GM19238 (cell line): ENCODE measurements at regions not wholly inside any gene's neighbourhood (a gene's known extent, or its start where the extent isn't known, plus 50 kb on each side); places are given as distances from the start of the nearest gene placed in this dataset.
"Not testable (repeated sequence)": the region's sequence is repeated elsewhere in the genome, so short reads cannot be mapped to it uniquely, and the experiment has no call there.

Experiments used
- DNase-seq: peaks from one replicate; pipeline ENCODE4 v3.0.0; 2011; ENCODE audit warnings: low spot score; ENCODE audit not compliant: insufficient read length

GRCh38 chr1:80155371-80155770 lies 1148.8 kb upstream of the ADGRL4 start:
- DNase-seq: no peak

DNA sequence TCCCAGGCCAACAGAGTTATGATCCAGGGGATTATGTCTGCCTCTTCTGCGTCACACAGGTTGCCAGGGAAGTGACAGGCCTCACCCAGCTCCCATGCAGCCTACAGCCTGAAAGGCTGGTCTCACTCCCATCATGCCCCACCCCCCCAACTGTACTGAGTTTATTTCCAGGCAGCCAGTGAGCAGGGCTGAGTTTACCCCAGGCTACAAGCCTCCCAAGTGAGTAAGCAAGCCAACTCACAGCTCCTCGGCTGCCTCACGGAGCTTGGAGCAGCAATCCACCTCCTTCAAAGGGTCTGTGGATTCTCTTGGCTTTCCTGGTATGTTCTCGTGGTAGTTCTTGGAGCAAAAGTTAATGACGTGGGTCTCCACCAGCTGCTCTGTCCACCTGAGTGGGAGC lies 1147.6 kb upstream of the ADGRL4 start:
- no peak for DNase-seq

- DNase-seq: no peak
Observed at GRCh38 chr1:80153762-80154161, 1147.2 kb upstream of the ADGRL4 start.

- no peak for DNase-seq
Observed at GRCh38 chr1:80143361-80143760, 1136.8 kb upstream of the ADGRL4 start.

GRCh38 chr1:80137946-80138602 lies 1131.5 kb upstream of the ADGRL4 start:
- DNase-seq: not testable (repeated sequence)

- no peak for DNase-seq
Observed at GRCh38 chr1:80113168-80114038, 1106.9 kb upstream of the ADGRL4 start.

GRCh38 chr1:80101159-80101558 lies 1094.6 kb upstream of the ADGRL4 start:
- no peak for DNase-seq

- no peak for DNase-seq
Observed at GRCh38 chr1:80099713-80100112, 1093.2 kb upstream of the ADGRL4 start.

- no peak for DNase-seq
Observed at GRCh38 chr1:80085067-80085466, 1078.5 kb upstream of the ADGRL4 start.

DNA sequence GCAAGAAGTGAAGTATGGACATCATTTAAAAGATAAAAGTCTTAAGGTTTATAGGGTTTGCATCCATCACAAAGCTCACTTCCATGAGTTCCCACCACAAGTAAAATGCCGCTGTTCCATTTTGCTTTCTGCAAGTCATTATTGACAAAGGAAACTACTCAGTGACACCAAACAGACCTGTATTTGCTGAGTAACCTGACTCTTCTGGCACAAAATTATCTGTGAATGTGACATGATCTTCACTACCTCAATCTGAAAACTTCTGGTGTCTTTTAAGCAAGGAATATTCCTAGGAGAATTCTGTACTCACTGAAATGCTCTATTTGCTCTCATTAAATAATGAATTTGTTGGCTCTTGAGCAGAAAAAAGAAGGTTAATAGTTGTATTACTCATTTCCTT lies 1077.4 kb upstream of the ADGRL4 start:
- no peak for DNase-seq

DNA sequence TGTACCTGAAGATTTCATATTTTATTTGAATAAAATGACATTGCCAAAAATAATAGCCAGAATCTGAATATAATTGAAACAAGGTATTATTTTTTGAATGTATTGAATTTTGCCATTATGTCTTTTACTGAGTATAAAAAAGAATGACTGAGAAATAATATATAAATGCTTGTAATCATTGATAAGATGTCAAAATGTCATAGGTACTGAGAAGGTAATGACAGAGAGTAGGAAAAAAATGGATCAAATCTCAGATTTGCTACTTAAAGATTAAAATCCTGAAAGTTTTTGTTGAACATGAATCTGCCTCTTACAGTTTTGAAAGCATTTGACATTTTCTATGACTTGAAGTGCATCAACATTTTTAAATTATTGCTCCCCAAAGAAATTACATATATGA lies 1069.9 kb upstream of the ADGRL4 start:
- no peak for DNase-seq

DNA sequence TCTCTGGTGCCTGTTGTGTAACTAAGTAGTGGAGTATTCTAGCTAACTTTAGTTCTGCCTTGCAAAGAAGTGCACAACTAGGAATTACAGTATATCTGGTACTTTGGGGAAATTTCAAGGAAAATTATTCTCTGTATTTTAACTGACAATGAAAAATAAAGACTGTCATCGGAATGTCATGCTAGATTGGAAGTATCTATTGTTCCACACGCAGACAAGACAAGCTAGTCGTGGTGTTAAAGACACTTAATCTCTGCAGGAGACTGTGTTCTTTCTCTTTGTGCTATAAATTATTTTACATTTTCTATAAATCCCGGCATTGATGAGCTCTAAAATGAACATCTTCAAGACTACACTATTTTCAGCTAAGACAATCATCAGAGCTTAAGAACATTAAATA lies 1068.8 kb upstream of the ADGRL4 start:
- no peak for DNase-seq

DNA sequence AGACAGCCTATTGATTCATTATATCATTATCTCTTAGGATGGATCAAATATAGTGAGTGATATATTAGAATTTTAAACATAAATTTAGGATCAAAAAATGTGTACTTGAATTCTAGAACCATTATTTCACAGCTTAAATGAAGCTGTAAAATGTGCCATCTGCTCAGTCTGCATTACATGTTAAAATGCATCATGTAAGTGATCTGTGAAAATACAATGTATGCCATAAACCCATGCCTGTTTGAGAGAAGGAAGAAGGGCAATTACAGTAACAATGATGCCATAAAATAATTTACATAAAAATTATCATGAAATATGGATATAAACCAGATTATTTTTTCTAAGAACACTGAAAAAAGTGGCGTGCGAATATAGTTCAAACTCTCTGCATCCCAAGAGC lies 1066.0 kb upstream of the ADGRL4 start:
- no peak for DNase-seq

DNA sequence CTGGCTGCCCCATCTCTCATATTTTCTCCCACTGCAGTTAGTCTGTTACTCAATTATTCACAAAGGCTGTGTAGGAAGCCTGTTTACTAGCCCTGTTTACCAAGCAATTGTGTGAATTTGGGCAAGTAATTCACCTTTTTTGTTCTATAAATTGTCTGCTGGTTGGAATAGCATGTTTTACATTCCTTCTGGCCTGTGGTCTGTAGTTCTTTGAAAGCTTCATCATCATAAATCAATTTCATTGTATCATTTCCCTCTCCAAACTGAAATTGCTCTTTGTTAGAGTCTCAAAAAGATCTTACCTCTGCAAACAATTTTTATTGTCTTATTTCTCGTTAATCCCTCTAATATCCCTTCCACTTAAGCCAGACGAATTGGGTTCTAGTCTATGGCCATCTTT lies 1059.5 kb upstream of the ADGRL4 start:
- DNase-seq: no peak

- no peak for DNase-seq
Observed at GRCh38 chr1:80064524-80064923, 1058.0 kb upstream of the ADGRL4 start.

DNA sequence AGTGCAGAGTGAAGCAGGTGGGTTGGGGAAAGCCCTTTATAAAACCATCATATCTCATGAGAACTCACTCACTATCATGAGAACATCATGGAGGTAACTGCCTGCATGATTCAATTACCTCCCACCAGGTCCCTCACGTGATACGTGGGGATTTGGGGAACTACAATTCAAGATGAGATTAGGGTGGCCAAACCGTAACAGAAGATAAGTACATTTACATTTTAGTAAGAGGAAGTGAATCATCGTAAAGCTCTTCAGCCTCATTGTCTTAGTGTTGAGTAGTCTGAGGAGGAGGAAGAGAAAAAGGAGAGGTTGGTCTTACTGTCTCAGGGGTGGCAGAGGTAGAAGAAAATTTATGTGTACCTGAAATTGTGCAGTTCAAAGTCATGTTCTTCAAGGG lies 1053.4 kb upstream of the ADGRL4 start:
- DNase-seq: no peak

GRCh38 chr1:80056179-80056578 lies 1049.6 kb upstream of the ADGRL4 start:
- no peak for DNase-seq

- DNase-seq: no peak
Observed at GRCh38 chr1:80054129-80054528, 1047.6 kb upstream of the ADGRL4 start.

DNA sequence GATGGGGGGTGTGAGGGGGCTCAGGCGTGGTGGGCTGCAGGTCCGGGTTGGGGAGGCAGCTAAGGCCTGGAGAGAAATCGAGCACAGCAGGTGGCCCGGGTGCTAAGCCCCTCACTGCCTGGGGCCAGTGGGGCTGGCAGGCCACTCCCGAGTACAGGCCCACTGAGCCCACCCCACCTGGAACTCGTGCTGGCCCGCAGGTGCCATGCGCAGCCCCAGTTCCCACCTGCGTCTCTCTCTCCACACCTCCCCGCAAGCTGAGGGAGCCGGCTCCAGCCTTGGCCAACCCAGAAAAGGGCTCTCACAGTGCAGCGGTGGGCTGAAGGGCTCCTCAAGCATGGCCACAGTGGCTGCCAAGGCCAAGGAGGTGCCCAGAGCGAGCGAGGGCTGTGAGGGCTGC lies 1047.1 kb upstream of the ADGRL4 start:
- no peak for DNase-seq

DNA sequence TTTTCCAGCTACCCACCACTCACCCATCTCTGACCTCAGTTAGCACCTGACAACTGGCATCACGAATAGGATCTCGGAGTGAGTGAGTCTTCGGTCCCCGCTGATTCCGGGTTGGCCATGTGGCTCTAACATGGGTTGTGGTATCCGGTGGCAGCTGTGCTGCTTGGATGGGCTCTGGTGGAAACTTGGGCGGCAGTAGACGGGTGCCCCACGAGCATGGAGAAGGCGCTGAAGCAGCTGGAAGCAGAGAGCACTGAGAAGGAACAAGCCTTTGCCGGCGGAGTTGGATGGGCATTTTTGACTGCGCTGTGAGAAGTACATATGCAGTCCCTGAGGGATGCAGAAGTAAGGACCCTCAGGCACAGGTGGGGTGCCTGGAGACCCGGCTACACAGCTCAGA lies 1044.0 kb upstream of the ADGRL4 start:
- no peak for DNase-seq

DNA sequence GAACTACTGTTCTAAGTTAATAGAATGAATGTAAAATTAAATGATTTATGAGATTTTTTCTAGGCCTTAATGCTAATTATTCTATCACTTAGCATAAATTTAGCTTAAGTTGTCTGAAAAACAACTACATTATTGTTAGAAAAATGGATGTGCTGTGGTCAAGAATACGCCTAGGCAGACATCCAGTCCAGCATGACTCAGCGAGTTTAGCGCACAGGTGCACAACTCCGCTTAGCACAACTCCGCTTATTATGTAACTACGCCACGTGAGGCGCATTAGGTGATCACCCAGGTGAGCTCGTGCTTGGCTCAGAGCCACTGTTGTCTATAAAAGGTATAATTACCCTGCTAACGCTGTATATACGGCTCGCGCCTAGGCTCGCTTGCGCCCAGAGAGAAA lies 1043.6 kb upstream of the ADGRL4 start:
- no peak for DNase-seq

- DNase-seq: no peak
Observed at GRCh38 chr1:80048716-80049115, 1042.2 kb upstream of the ADGRL4 start.

- DNase-seq: no peak
Observed at GRCh38 chr1:80047791-80048190, 1041.3 kb upstream of the ADGRL4 start.
